ENCODE measurements at regions not wholly inside any gene's neighbourhood (a gene's known extent, or its start where the extent isn't known, plus 50 kb on each side); places are given as distances from the start of the nearest gene placed in this dataset.
"Not testable (repeated sequence)": the region's sequence is repeated elsewhere in the genome, so short reads cannot be mapped to it uniquely, and the experiment has no call there.

DNA sequence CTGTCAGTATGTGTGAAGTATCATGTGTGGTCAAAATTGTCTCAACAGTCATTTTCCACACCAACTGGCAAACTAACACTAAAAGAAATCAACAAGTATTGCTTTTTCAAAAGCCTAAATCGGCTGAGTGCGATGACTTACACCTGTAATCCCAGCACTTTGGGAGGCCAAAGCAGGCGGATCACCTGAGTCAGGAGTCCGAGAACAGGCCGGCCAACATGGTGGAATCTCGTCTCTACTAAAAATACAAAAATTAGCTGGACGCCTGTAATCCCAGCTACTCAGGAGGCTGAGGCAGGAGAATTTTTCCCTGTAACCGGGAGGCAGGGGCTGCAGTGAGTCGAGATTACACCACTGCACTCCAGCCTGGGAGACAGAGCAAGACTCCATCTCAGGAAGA is 100.3 kb upstream of the METTL9 start:
- TF ChIP-seq, protein P1, sequence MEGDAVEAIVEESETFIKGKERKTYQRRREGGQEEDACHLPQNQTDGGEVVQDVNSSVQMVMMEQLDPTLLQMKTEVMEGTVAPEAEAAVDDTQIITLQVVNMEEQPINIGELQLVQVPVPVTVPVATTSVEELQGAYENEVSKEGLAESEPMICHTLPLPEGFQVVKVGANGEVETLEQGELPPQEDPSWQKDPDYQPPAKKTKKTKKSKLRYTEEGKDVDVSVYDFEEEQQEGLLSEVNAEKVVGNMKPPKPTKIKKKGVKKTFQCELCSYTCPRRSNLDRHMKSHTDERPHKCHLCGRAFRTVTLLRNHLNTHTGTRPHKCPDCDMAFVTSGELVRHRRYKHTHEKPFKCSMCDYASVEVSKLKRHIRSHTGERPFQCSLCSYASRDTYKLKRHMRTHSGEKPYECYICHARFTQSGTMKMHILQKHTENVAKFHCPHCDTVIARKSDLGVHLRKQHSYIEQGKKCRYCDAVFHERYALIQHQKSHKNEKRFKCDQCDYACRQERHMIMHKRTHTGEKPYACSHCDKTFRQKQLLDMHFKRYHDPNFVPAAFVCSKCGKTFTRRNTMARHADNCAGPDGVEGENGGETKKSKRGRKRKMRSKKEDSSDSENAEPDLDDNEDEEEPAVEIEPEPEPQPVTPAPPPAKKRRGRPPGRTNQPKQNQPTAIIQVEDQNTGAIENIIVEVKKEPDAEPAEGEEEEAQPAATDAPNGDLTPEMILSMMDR (IDR thresholded peaks at IDR 0.05 in 2 of 3, conservative IDR thresholded peaks at IDR 0.05 in 1 of 3; ENCODE audit: control insufficient read depth in 2 of 3, extremely low read depth in 1 of 3, insufficient read depth in 1 of 3, low read depth in 3 of 3, low read length in 3 of 3): not testable (repeated sequence)
- not testable (repeated sequence) for TF ChIP-seq EP300 (IDR thresholded peaks at IDR 0.05; ENCODE audit: borderline replicate concordance in 1 of 2, control insufficient read depth in 1 of 2, low read depth in 2 of 2, low read length in 2 of 2); EGR1 (IDR thresholded peaks at IDR 0.05; ENCODE audit: borderline replicate concordance in 1 of 2, low read depth in 2 of 2, low read length in 2 of 2); RFX5 (IDR thresholded peaks at IDR 0.05; ENCODE audit: low read depth, low read length)
- TF ChIP-seq, protein P2, sequence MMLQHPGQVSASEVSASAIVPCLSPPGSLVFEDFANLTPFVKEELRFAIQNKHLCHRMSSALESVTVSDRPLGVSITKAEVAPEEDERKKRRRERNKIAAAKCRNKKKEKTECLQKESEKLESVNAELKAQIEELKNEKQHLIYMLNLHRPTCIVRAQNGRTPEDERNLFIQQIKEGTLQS (IDR thresholded peaks at IDR 0.05; ENCODE audit: borderline replicate concordance, extremely low read depth, low read depth, low read length): not testable (repeated sequence)

Data from GM12878 (cell line).